IPS DF 6.9 (cell line): ENCODE measurements at regions not wholly inside any gene's neighbourhood (a gene's known extent, or its start where the extent isn't known, plus 50 kb on each side); places are given as distances from the start of the nearest gene placed in this dataset.

Experiments used
- DNase-seq: peaks from one replicate; pipeline ENCODE4 v3.0.0-alpha.2; 2013; ENCODE audit warnings: low read depth, low spot score
- H3K27ac ChIP-seq: one replicate; pipeline ENCODE4 v1.5.1; 2013; ENCODE audit warnings: low read length, control low read depth
- H3K27me3 ChIP-seq: 2 replicates; pipeline ENCODE4 v1.6.1; 2013; ENCODE audit warnings: mild to moderate bottlenecking, low read length; ENCODE audit not compliant: control insufficient read depth, insufficient read depth
- H3K36me3 ChIP-seq: 2 replicates; pipeline ENCODE4 v1.6.1; 2013; ENCODE audit warnings: low read length; ENCODE audit not compliant: control insufficient read depth, insufficient read depth
- H3K4me1 ChIP-seq: 2 replicates; pipeline ENCODE4 v1.6.1; 2013; ENCODE audit warnings: low read length; ENCODE audit not compliant: control insufficient read depth, insufficient read depth
- H3K4me3 ChIP-seq: 2 replicates; pipeline ENCODE4 v1.5.1; 2013; ENCODE audit warnings: mild to moderate bottlenecking, low read length
- H3K9me3 ChIP-seq: 2 replicates; pipeline ENCODE4 v1.6.1; 2013; ENCODE audit warnings: low read length, inconsistent platforms; ENCODE audit not compliant: control insufficient read depth, insufficient read depth
- WGBS: extraction: QIAGEN DNeasy Blood & Tissue Kit; methylation state at CpG from one replicate; pipeline ENCODE4 v1.1.7; 2013; ENCODE audit warnings: mixed read lengths, missing lambda C conversion rate; ENCODE audit not compliant: insufficient read length, insufficient coverage; 5-methylcytosine and 5-hydroxymethylcytosine counted together

DNA sequence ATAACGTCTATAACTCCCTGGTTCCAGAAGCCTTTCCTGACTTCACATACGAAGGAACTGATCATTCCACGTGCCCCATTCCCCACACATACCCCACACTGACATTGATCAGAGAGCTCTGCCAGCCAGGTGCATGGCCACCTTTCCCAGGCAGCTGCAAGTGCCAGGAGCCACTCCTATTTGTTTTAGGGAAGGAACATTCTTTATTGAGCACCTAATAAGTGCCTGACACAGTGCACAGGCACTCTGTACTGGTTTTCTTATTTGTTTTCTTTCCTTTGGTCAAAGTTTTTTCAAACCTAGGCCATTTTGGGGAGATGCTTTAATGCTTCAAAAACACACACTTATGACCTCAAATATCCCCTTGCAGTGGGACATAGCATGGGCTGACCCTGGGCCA lies 50.0 kb downstream of the PITPNM2 start:
- Histone ChIP-seq H3K36me3 (no peaks in the 10 kb centered on the region), H3K4me1 (peaks cover 6% of the 10 kb centered on the region), H3K4me3 (no peak overlapping the region), H3K27me3 (no peaks in the 10 kb centered on the region), H3K27ac (no peak overlapping the region), H3K9me3 (no peaks in the 10 kb centered on the region)
- DNase-seq: no peak
- WGBS: no CpG with 5 or more reads among the region's 3 CpGs

DNA sequence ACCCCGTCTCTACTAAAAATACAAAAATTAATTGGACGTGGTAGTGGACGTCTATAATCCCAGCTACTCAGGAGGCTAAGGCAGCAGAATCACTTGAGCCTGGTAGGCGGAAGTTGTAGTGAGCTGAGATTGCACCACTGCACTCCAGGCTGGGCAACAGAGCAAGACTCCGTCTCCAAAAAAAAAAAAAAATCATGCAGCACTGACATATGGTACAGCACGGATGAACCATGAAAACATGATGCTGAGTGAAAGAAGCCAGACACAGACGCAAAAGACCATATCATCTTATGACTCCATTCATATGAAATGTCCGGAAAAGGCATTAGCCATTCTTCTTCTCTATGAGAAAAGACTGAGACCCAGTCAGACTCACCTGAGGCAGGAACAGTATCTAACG lies 50.4 kb downstream of the PITPNM2 start:
- no peak overlapping the region for H3K4me3 ChIP-seq
- H3K27ac ChIP-seq: no peak overlapping the region
- no peaks in the 10 kb centered on the region for H3K9me3 ChIP-seq
- peaks cover 3% of the 10 kb centered on the region; the same call in 1 of the 2 replicates for H3K4me1 ChIP-seq
- no CpG with 5 or more reads among the region's 9 CpGs for WGBS
- H3K27me3 ChIP-seq: no peaks in the 10 kb centered on the region
- H3K36me3 ChIP-seq: no peaks in the 10 kb centered on the region
- DNase-seq: no peak

DNA sequence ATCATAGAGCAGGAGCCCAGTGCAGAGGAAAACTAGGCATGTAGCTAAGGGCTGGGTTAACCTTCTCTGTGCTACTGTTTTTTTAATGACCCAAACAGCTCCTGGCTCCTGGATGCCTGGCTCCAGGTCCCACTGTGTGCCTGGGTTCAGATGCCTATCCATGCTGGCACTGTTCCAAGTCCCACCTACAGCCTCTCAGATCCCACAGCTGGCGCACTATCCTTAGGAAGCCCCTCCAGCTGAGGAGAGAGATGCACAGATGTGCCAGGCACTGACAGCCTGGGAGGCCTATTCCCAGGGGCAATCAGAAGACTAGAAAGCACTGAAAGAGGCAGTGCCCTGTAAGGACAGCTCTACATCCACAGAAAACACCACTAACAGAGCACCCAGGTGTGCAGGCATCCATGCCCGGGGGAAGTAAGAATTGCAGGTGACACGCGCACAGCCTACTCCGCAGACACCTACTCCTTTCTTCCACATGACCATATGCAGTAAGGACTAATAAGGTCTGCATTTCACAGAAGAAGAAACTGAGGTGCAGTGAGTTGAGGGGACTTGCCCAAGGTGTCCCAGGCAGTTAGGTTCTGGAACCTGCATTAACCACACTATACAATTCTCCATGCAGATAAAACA lies 51.2 kb downstream of the PITPNM2 start:
- H3K27ac ChIP-seq: no peak overlapping the region
- DNase-seq: no peak
- H3K27me3 ChIP-seq: no peaks in the 10 kb centered on the region
- WGBS: no CpG with 5 or more reads among the region's 5 CpGs
- H3K4me1 ChIP-seq: peaks cover 3% of the 10 kb centered on the region; the same call in 1 of the 2 replicates
- no peaks in the 10 kb centered on the region for H3K9me3 ChIP-seq
- no peaks in the 10 kb centered on the region for H3K36me3 ChIP-seq
- H3K4me3 ChIP-seq: no peak overlapping the region

DNA sequence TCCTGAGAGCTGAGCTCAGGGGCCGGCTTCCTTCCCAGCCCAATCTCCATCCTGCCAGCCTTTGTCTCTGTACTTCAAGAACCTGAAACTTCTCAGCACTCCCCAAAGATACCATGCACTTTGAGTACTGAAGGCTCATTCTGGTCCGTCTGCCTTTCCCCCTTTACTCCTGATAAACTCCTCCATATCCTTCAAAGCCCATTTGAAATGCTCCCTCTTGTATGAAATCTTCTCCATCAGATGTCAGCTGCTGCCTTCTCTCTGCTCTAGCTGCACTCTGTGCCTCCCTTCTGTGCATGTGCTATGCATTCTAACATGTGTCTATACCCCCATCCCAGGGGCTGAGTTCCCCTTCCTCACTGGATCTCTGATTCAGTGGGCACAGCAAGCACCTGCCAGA lies 52.1 kb downstream of the PITPNM2 start:
- no peak for DNase-seq

DNA sequence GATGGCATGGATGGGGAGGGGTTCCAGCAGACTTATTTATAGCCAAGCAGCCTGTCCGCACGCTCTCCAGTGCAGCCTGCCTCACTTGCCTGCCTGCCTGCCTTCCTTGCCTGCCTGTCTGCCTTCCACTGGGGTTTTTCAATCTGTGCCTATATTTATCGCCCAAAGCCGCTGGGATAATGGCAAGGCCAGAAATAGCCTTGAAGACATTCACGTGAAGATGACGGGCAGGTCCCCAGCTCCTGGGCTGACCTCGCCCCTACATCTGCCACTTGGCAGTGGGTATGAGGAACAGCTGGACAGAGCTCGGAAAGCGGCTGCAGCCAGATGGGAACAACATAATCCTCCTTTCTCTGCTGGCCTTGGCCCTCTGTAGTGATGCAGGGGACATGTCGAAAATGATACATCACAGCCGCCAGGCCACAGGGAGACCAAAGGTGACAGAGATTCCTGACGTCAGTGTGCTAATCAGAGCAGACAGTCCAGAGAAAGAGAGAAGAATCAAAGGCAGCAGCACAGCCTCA lies 53.3 kb downstream of the PITPNM2 start:
- H3K4me3 ChIP-seq: no peak overlapping the region
- no peaks in the 10 kb centered on the region for H3K9me3 ChIP-seq
- no peaks in the 10 kb centered on the region for H3K27me3 ChIP-seq
- no peaks in the 10 kb centered on the region for H3K36me3 ChIP-seq
- no peak overlapping the region for H3K27ac ChIP-seq
- no peak for DNase-seq
- peaks cover 1% of the 10 kb centered on the region; the same call in 1 of the 2 replicates for H3K4me1 ChIP-seq
- WGBS: no CpG with 5 or more reads among the region's 12 CpGs

More for the DNA sequence above, 52.1 kb downstream of the PITPNM2 start:
- no peaks in the 10 kb centered on the region for H3K36me3 ChIP-seq
- H3K9me3 ChIP-seq: no peaks in the 10 kb centered on the region
- H3K4me1 ChIP-seq: peaks cover 3% of the 10 kb centered on the region; the same call in 1 of the 2 replicates
- H3K27me3 ChIP-seq: no peaks in the 10 kb centered on the region
- WGBS: no CpG with 5 or more reads among the region's 2 CpGs
- no peak overlapping the region for H3K27ac ChIP-seq
- H3K4me3 ChIP-seq: no peak overlapping the region

DNA sequence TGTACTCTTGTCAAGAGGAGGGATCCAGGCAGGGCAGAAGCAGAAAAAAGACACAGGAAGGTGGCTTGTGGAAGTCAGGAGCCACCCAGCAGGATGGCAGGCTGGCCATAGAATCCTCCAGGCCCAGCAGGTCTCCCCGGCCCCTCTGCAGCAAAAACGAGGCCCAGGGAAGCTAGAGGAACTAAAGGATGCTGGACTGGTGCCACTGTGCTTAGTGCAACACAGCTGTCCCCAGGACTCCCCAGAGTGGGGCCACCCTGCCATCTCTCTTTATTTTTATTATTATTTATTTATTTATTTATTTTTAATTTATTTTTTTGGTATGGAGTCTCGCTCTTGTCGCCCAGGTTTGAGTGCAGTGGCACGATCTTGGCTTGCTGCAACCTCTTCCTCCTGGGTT lies 54.1 kb downstream of the PITPNM2 start:
- H3K27ac ChIP-seq: no peak overlapping the region
- H3K4me3 ChIP-seq: no peak overlapping the region
- WGBS: no CpG with 5 or more reads among the region's 5 CpGs
- no peaks in the 10 kb centered on the region for H3K4me1 ChIP-seq
- H3K27me3 ChIP-seq: no peaks in the 10 kb centered on the region
- no peaks in the 10 kb centered on the region for H3K36me3 ChIP-seq
- no peaks in the 10 kb centered on the region for H3K9me3 ChIP-seq
- DNase-seq: no peak

DNA sequence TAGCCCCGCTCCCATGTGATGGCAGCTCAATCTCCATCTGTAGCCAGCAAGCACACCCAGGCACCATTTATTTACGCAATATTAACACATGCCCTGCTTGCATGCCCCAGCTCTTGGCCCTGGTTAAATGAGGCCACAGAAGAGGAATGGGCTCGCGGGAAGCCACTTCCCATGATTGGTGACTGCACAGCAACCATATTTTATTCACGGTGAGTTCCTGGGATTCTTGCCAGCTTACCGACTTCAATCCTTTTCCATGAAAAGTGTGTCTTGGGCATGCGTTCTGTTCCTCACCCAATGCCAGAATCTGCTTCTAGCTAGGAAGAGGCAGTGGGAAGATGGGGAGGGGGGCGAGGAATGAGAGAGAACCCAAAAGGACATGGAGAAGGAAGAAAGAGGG lies 54.7 kb downstream of the PITPNM2 start:
- H3K27ac ChIP-seq: no peak overlapping the region
- WGBS: no CpG with 5 or more reads among the region's 8 CpGs
- no peaks in the 10 kb centered on the region for H3K9me3 ChIP-seq
- no peak for DNase-seq
- no peak overlapping the region for H3K4me3 ChIP-seq
- H3K4me1 ChIP-seq: no peaks in the 10 kb centered on the region
- no peaks in the 10 kb centered on the region for H3K27me3 ChIP-seq
- no peaks in the 10 kb centered on the region for H3K36me3 ChIP-seq

DNA sequence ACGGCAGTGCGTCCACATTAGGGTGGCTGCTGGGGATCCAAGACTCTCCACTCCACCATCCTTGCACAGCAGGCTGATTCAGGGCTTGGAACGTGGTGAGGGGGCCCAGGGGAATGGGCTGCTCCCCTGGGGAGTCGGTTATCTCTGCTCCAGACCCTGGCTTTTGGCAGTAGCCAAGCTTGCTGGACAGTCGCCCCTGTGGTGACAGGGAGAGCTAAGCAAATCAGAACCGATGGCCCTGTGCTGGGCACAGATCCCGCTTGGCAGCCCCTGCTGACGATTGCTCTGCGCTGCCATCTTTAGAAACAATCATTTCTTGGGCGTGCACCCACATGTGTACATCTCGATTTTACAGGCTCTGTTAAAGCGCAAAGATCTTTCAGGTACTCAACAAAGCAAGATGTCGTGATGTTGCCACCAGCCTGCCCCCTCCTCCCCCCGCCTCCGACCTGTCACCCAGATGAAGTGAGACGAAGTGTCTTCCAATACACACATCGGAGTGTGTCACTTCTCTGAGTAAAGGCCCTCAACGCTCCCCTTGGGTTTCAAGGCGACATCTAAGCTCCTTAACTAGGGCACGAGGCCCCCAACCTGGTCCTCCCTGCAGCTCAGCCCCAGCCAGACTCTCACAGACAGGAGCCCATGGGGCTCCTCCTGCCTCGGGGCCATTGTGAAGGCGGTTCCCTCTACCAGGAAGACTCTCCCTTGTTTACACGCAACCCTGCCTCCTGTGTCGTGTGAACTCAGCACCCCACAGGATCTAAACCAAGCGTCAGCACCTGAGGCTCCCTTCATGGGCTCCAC lies 55.6 kb downstream of the PITPNM2 start:
- DNase-seq: no peak
- H3K9me3 ChIP-seq: no peaks in the 10 kb centered on the region
- no CpG with 5 or more reads among the region's 25 CpGs for WGBS
- H3K4me3 ChIP-seq: no peak overlapping the region
- no peaks in the 10 kb centered on the region for H3K4me1 ChIP-seq
- H3K27me3 ChIP-seq: no peaks in the 10 kb centered on the region
- no peak overlapping the region for H3K27ac ChIP-seq
- no peaks in the 10 kb centered on the region for H3K36me3 ChIP-seq

DNA sequence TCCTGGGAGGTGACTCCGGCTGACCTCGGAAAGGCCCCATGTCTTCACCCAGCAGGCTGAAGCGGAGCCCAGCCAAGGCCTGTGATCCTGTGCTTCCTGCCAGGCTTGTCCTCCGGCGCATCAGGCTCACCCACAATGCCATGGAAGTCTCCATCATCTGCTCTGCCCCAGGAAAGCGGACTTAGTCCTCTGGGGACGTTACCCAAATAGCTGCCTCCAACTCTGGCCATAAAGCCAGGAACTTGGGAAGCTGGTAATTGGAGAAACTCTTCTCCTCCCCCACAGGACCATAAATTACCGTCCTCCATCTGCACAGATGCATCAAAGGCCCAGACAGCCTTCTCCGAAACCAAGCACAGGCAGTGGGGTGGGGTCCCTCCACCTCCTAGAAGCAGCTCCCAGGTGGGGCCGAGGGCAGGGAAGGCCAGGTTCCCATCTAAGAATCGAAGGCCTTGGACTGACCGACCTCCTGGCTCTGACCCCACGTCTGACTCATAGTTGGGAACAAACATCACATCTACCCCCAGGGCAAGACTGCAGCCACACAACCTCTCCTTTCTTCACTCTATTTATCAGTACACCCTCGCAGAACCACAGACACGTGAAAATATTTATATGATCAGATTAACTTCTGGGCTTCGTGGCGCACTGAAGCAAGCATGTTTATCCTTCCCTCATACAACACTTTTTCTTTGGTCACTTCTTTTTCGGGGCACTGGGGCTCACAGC lies 56.4 kb downstream of the PITPNM2 start:
- Histone ChIP-seq H3K4me1 (no peaks in the 10 kb centered on the region), H3K27me3 (no peaks in the 10 kb centered on the region), H3K9me3 (no peaks in the 10 kb centered on the region), H3K36me3 (no peaks in the 10 kb centered on the region), H3K27ac (no peak overlapping the region), H3K4me3 (no peak overlapping the region)
- DNase-seq: no peak
- WGBS: no CpG with 5 or more reads among the region's 18 CpGs

DNA sequence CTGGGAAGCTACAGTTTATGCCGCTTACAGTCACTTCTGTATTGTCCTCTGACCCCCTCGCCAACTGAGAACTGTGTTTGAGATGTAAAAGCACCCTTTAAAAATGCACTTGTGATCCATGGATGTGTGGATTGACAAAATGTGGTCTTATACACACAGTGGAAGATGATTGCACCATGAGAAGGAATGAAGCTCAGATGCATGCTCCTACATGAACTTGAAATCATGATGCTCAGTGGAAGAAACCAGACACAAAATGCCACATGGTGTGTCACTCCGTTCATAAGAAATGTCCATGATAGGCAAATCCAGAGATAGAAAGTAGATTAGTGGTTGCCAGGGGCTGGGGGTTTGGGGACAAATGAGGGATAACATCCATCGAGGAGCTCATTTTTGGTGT lies 58.0 kb downstream of the PITPNM2 start:
- H3K4me1 ChIP-seq: no peaks in the 10 kb centered on the region
- no peaks in the 10 kb centered on the region for H3K27me3 ChIP-seq
- H3K36me3 ChIP-seq: no peaks in the 10 kb centered on the region
- H3K4me3 ChIP-seq: no peak overlapping the region
- no peak for DNase-seq
- no peaks in the 10 kb centered on the region for H3K9me3 ChIP-seq
- WGBS: no CpG with 5 or more reads among the region's 4 CpGs
- H3K27ac ChIP-seq: no peak overlapping the region
